HEK293 (cell line): ENCODE measurements at regions not wholly inside any gene's neighbourhood (a gene's known extent, or its start where the extent isn't known, plus 50 kb on each side); places are given as distances from the start of the nearest gene placed in this dataset.

Experiments used
- CTCF ChIA-PET: fragments of 350-600 bp; formaldehyde crosslinking; extraction: SDS; loops from one replicate; lab custom pipeline; 2021; ENCODE audit warnings: antibody characterized with exemption; lab: Yijun Ruan, JAX
- POLR2A ChIA-PET: fragments of 300-600 bp; formaldehyde crosslinking; extraction: SDS; loops from one replicate; lab custom pipeline; 2020; ENCODE audit warnings: antibody characterized with exemption, inconsistent platforms; lab: Yijun Ruan, JAX
- H3K27ac ChIP-seq: fragments of 200-500 bp; sonication (Bioruptor generic); 2 replicates; pipeline ENCODE4 v1.5.1; 2014; ENCODE audit warnings: low read depth, low read length, control low read depth, inconsistent platforms; ENCODE audit errors: extremely low read depth
- H3K36me3 ChIP-seq, 2 experiments: fragments of 200-500 bp in 1 of 2; sonication (Bioruptor generic) in 1 of 2; 1 replicate in 1 of 2; 2 replicates in 1 of 2; pipeline ENCODE4 v1.5.1; 2014 to 2017; ENCODE audit warnings: inconsistent platforms in 2 of 2, low read length in 2 of 2; ENCODE audit not compliant: control insufficient read depth in 2 of 2, insufficient read depth in 1 of 2
- H3K4me1 ChIP-seq: fragments of 200-500 bp; sonication (Bioruptor generic); 2 replicates; pipeline ENCODE4 v1.5.1; 2014; ENCODE audit warnings: mild to moderate bottlenecking, low read length, inconsistent platforms; ENCODE audit not compliant: control insufficient read depth, insufficient read depth
- H3K4me3 ChIP-seq: 2 replicates; pipeline ENCODE4 v1.5.1; 2011; ENCODE audit warnings: low read depth, mild to moderate bottlenecking, control low read depth, low read length, moderate library complexity
- H3K9me3 ChIP-seq: fragments of 200-500 bp; sonication (Bioruptor generic); 2 replicates; pipeline ENCODE4 v1.5.1; 2014; ENCODE audit warnings: low read depth, low read length, inconsistent platforms; ENCODE audit not compliant: control insufficient read depth, insufficient read depth
- EGR2 ChIP-seq: fragments of 450-650 bp; formaldehyde crosslinking; IDR thresholded peaks from 2 replicates; pipeline ENCODE4 v1.5.1; 2016; ENCODE audit warnings: low read depth, missing biosample characterization, missing genetic modification characterization
- GLI2 ChIP-seq: fragments of 450-650 bp; formaldehyde crosslinking; IDR thresholded peaks from 2 replicates; pipeline ENCODE4; 2017; ENCODE audit warnings: missing biosample characterization, missing genetic modification characterization, low read depth, borderline replicate concordance
- GLIS2 ChIP-seq: fragments of 450-650 bp; formaldehyde crosslinking; IDR thresholded peaks from 2 replicates; pipeline ENCODE4 v1.5.1; 2016; ENCODE audit warnings: missing biosample characterization, missing genetic modification characterization
- KLF16 ChIP-seq: fragments of 450-650 bp; formaldehyde crosslinking; IDR thresholded peaks from 2 replicates; pipeline ENCODE4 v1.5.1; 2017; ENCODE audit warnings: missing biosample characterization, missing genetic modification characterization
- PRDM2 ChIP-seq: fragments of 450-650 bp; formaldehyde crosslinking; IDR thresholded peaks from 2 replicates; pipeline ENCODE4 v1.5.1; 2016; ENCODE audit warnings: missing biosample characterization, missing genetic modification characterization, borderline replicate concordance
- SCRT1 ChIP-seq: fragments of 450-650 bp; formaldehyde crosslinking; IDR thresholded peaks from 2 replicates; pipeline ENCODE4 v1.5.1; 2016; ENCODE audit warnings: missing biosample characterization, missing genetic modification characterization, borderline replicate concordance
- SP3 ChIP-seq: fragments of 450-650 bp; formaldehyde crosslinking; IDR thresholded peaks from 2 replicates; pipeline ENCODE4 v1.5.1; 2016; ENCODE audit warnings: missing biosample characterization, missing genetic modification characterization
- ZFP41 ChIP-seq: fragments of 450-650 bp; formaldehyde crosslinking; IDR thresholded peaks from 2 replicates; pipeline ENCODE4 v1.5.1; 2016; ENCODE audit warnings: missing biosample characterization, missing genetic modification characterization, borderline replicate concordance
- ZNF112 ChIP-seq: fragments of 450-650 bp; formaldehyde crosslinking; IDR thresholded peaks from 2 replicates; pipeline ENCODE4 v1.5.0; 2017; ENCODE audit warnings: missing biosample characterization, missing genetic modification characterization
- ZNF16 ChIP-seq: fragments of 450-650 bp; formaldehyde crosslinking; IDR thresholded peaks from 2 replicates; pipeline ENCODE4 v1.5.1; 2016; ENCODE audit warnings: low read depth, missing biosample characterization, missing genetic modification characterization
- ZNF2 ChIP-seq: fragments of 450-650 bp; formaldehyde crosslinking; IDR thresholded peaks from 2 replicates; pipeline ENCODE4 v1.5.1; 2016; ENCODE audit warnings: missing biosample characterization, missing genetic modification characterization
- ZNF221 ChIP-seq: fragments of 450-650 bp; formaldehyde crosslinking; IDR thresholded peaks from 2 replicates; pipeline ENCODE4 v1.5.1; 2017; ENCODE audit warnings: missing biosample characterization, missing genetic modification characterization, borderline replicate concordance
- ZNF23 ChIP-seq: fragments of 450-650 bp; formaldehyde crosslinking; IDR thresholded peaks from 2 replicates; pipeline ENCODE4 v1.5.1; 2016; ENCODE audit warnings: missing biosample characterization, missing genetic modification characterization, borderline replicate concordance
- ZNF239 ChIP-seq: fragments of 450-650 bp; formaldehyde crosslinking; IDR thresholded peaks from 2 replicates; pipeline ENCODE4 v1.5.1; 2016; ENCODE audit warnings: missing biosample characterization, missing genetic modification characterization
- ZNF324 ChIP-seq: fragments of 450-650 bp; formaldehyde crosslinking; IDR thresholded peaks from 2 replicates; pipeline ENCODE4 v1.5.1; 2016; ENCODE audit warnings: missing biosample characterization, missing genetic modification characterization
- ZNF366 ChIP-seq: fragments of 450-650 bp; formaldehyde crosslinking; conservative IDR thresholded peaks from 2 replicates; pipeline ENCODE4 v1.5.1; 2016; ENCODE audit warnings: missing biosample characterization, missing genetic modification characterization
- ZNF514 ChIP-seq: fragments of 450-650 bp; formaldehyde crosslinking; IDR thresholded peaks from 2 replicates; pipeline ENCODE4 v1.5.1; 2016; ENCODE audit warnings: missing biosample characterization, missing genetic modification characterization
- ZNF639 ChIP-seq: fragments of 450-650 bp; formaldehyde crosslinking; IDR thresholded peaks from 2 replicates; pipeline ENCODE4 v1.5.1; 2016; ENCODE audit warnings: missing biosample characterization, missing genetic modification characterization
- ZNF660 ChIP-seq: fragments of 450-650 bp; IDR thresholded peaks from 2 replicates; pipeline ENCODE4 v1.5.1; 2018; ENCODE audit warnings: missing biosample characterization, mild to moderate bottlenecking, missing genetic modification characterization
- ZNF747 ChIP-seq: fragments of 450-650 bp; formaldehyde crosslinking; IDR thresholded peaks from 2 replicates; pipeline ENCODE4 v1.5.1; 2016; ENCODE audit warnings: missing biosample characterization, missing genetic modification characterization
- ZSCAN4 ChIP-seq: fragments of 450-650 bp; formaldehyde crosslinking; IDR thresholded peaks from 2 replicates; pipeline ENCODE4 v1.5.1; 2017; ENCODE audit warnings: missing biosample characterization, missing genetic modification characterization

GRCh38 chrX:36642052-36642451, 366.1 kb upstream of the FAM47C start:
- ChIA-PET CTCF (no interaction called here), POLR2A (no interaction called here)
- TF ChIP-seq ZNF2 (no peak), EGR2 (tag by site-specific recombination) (no peak), ZNF16 (tag by site-specific recombination) (no peak), ZFP41 (tag by site-specific recombination) (no peak), ZNF366 (tag by site-specific recombination) (no peak), ZNF747 (tag by site-specific recombination) (no peak), ZNF221 (no peak), SP3 (tag by site-specific recombination) (no peak), ZNF514 (no peak)
- Histone ChIP-seq H3K4me1 (no peaks in the 10 kb centered on the region), H3K9me3 (no peaks in the 10 kb centered on the region), H3K4me3 (no peak overlapping the region), H3K36me3 (no peaks in the 10 kb centered on the region), H3K27ac (no peak overlapping the region)

GRCh38 chrX:36650622-36651021, 357.5 kb upstream of the FAM47C start:
- ChIA-PET POLR2A (no interaction called here), CTCF (no interaction called here)
- no peak overlapping the region for H3K27ac ChIP-seq
- H3K36me3 ChIP-seq: no peaks in the 10 kb centered on the region
- no peaks in the 10 kb centered on the region for H3K9me3 ChIP-seq
- no peaks in the 10 kb centered on the region for H3K4me1 ChIP-seq
- H3K4me3 ChIP-seq: no peak overlapping the region
- TF ChIP-seq SCRT1 (tag by site-specific recombination): no peak
- no peak for TF ChIP-seq ZNF239 (tag by site-specific recombination)
- TF ChIP-seq ZNF324 (tag by site-specific recombination): no peak
- TF ChIP-seq ZNF112 (tag by site-specific recombination): no peak
- no peak for TF ChIP-seq ZSCAN4 (tag by site-specific recombination)
- no peak for TF ChIP-seq ZNF660 (tag by site-specific recombination)

- TF ChIP-seq GLIS2 (no peak), PRDM2 (no peak), ZNF324 (tag by site-specific recombination) (no peak), GLI2 (tag by site-specific recombination) (no peak), ZNF23 (tag by site-specific recombination) (no peak), SCRT1 (tag by site-specific recombination) (no peak), ZNF639 (tag by site-specific recombination) (no peak), KLF16 (tag by site-specific recombination) (no peak)
- POLR2A ChIA-PET: no interaction called here
- Histone ChIP-seq H3K4me3 (no peak overlapping the region), H3K27ac (no peak overlapping the region), H3K4me1 (no peaks in the 10 kb centered on the region), H3K36me3 (no peaks in the 10 kb centered on the region), H3K9me3 (no peaks in the 10 kb centered on the region)
- CTCF ChIA-PET: no interaction called here
Measured at GRCh38 chrX:36683507-36683906, 324.7 kb upstream of the FAM47C start.
